Prostate gland (tissue), 2 donors: ENCODE measurements at regions not wholly inside any gene's neighbourhood (a gene's known extent, or its start where the extent isn't known, plus 50 kb on each side); places are given as distances from the start of the nearest gene placed in this dataset.

Experiments used
- CTCF ChIP-seq, 4 experiments: fragments of 200-600 bp in 2 of 4; fragments of 450-650 bp in 2 of 4; sonication (generic) in 2 of 4; IDR thresholded peaks; 1 replicate in 3 of 4; 2 replicates in 1 of 4; pipeline ENCODE4 v1.5.1; 2016 to 2019; ENCODE audit warnings: antibody characterized with exemption in 4 of 4, mild to moderate bottlenecking in 2 of 4, moderate library complexity in 2 of 4
- POLR2A ChIP-seq: fragments of 450-650 bp; IDR thresholded peaks from one replicate; pipeline ENCODE4 v1.6.1; 2016; ENCODE audit warnings: antibody characterized with exemption, mild to moderate bottlenecking

DNA sequence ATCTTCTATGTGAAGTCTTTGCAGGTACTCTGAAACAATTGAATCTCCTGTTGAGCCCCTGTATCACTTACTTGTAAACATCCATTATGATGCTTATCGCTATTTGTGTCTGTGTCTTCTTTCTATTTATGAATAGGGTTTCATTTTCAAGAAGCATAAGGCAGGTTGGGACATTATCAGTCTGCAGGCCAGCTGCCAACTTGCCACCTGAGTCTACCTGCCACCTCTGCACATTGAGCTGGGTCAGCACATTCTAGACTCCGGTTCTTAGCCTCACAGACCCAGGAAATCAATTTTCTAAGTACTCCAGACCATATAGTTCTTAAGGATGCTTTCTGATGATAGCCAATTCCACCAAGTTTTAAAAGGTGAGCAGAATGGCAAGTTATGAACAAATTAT, 105.7 kb upstream of the MCTP2 start:
- TF ChIP-seq POLR2A: no peak
- no peak for TF ChIP-seq CTCF (IDR thresholded peaks at IDR 0.05)
